ENCODE measurements at regions not wholly inside any gene's neighbourhood (a gene's known extent, or its start where the extent isn't known, plus 50 kb on each side); places are given as distances from the start of the nearest gene placed in this dataset.

- TF ChIP-seq CTCF (IDR thresholded peaks at IDR 0.05; ENCODE audit: poor library complexity) (no peak), EZH2phosphoT487 (IDR thresholded peaks at IDR 0.05; ENCODE audit: low read depth, severe bottlenecking, unreplicated experiment) (no peak)
Measured at GRCh38 chr2:10498525-10499274, 50.6 kb upstream of the ODC1 start.

Measured in hepatocyte (in vitro differentiated cells).